ENCODE measurements at regions not wholly inside any gene's neighbourhood (a gene's known extent, or its start where the extent isn't known, plus 50 kb on each side); places are given as distances from the start of the nearest gene placed in this dataset.

- TF ChIP-seq EZH2 (IDR thresholded peaks at IDR 0.05; ENCODE audit: low read depth, unreplicated experiment) (no peak), JUNB (IDR thresholded peaks at IDR 0.05; ENCODE audit: unreplicated experiment) (no peak), CTCF (conservative IDR thresholded peaks at IDR 0.05; ENCODE audit: low read depth in 2 of 2) (no peak), ZNF331 (CRISPR knock-in tag; IDR thresholded peaks at IDR 0.05; ENCODE audit: low read depth) (no peak), POLR2AphosphoS5 (IDR thresholded peaks at IDR 0.05; ENCODE audit: low read depth) (no peak)
Measured at GRCh38 chr21:15486460-15487195, 243.2 kb upstream of the USP25 start.

Measured in GM23338 (cell line).